ENCODE measurements at regions not wholly inside any gene's neighbourhood (a gene's known extent, or its start where the extent isn't known, plus 50 kb on each side); places are given as distances from the start of the nearest gene placed in this dataset.

- DNase-seq (ENCODE audit: low spot score), result no peak
Observed at GRCh38 chr9:107872457-107873192, 383.1 kb upstream of the KLF4 start.

DNA sequence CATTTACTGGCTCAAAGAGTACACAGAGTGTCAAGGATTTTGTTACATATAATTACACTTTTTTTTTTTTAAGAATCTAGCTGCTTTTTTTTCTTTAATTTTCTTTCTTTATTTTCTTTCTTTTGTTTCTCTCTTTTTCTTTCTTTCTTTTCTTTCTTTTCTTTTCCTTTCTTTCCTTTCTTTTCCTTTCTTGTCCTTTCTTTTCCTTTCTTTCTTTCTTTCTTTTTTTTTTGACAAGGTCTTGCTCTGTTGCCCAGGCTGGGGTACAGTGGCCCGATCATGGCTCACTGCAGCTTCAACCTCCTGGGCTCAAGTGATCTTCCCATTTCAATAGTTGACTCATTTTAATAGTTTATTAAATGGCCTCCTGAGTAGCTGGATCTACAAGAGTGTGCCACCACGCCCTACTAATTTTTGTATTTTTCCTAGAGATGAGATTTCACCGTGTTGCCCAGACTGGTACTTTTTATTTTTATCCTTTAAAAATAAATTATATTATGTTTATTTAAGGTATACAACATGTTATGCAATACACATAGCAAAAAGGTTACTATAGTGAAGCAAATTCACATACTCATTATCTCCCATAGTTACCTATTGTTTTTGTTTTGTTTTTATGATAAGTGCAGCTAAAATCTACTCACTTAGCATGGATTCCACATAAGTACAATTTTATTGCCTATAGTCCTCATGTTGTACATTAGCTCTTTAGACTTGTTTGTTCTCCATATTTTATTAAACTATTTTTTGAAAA, 381.5 kb upstream of the KLF4 start:
- DNase-seq (ENCODE audit: low spot score), result peak; percentile 5

DNA sequence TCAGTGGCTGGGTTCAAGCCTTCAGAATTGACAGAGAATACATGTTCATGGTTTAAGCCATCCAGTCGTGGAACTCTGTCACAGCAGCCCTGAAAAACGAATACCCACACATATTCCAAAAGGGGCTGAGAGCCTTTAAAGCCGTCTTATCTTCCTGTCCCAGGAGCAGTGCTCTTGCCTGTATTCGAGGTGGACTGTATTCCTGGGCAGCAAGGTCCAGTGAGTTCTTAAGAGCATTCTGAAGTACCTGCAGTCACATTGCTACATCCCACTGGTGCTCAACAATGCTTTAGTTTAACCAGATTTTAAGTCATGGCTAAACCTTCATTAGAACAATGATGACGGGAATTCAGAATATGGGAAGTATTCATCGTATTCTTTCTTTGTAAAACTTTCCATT, 380.7 kb upstream of the KLF4 start:
- no peak for DNase-seq (ENCODE audit: low spot score)

GRCh38 chr9:107869111-107869510, 379.5 kb upstream of the KLF4 start:
- DNase-seq (ENCODE audit: low spot score), result no peak

DNA sequence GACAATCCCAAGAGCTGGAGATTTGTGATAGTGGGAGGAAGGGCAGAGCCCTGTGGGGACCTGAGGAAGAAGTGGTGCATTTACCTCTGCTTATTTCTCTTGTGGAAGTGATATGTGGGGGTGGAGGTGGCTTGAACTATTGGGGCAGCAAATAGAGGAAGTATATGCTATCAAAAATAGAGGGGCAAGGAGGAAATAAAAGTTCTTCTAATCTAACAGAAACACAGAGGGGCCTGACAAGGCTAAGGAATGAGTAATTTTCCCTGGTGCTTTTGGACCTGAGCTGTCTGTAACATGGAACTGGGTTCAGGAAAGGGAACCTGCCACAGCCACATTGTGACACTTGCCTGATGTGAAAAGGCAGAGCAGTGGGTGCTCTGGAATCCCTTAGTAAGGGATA, 378.6 kb upstream of the KLF4 start:
- no peak for DNase-seq (ENCODE audit: low spot score)

- DNase-seq (ENCODE audit: low spot score), result no peak
Observed at GRCh38 chr9:107867738-107868137, 378.2 kb upstream of the KLF4 start.

DNA sequence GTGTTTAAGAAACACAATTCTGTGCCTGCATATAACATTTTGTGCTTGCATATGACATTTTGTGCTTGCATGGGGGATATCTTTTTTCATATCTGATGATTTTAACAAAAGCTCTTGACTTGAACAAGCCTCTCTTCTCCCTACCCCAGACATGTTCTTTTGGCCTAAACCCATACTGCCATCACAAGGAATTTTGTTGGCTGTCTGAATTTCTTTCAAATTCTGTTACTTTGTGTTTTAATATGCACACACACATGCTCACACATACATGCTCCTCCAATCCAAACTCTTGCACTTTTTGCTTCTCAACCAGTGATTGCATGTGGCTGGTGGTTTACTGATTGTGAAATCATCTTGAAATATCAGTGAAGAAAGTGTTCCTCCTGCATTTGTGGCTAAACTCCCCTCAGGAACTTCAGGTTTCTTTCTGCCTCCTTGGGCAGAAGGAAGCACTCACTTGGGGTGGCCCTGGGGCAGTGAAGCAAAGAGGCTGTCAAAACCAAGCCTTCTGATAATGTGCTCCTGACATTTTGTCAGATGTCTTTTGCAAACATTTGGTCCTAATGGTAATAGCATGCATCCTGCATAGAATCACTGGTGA, 377.2 kb upstream of the KLF4 start:
- DNase-seq (ENCODE audit: low spot score), result no peak

GRCh38 chr9:107863396-107863795, 373.8 kb upstream of the KLF4 start:
- DNase-seq (ENCODE audit: low spot score), result no peak

DNA sequence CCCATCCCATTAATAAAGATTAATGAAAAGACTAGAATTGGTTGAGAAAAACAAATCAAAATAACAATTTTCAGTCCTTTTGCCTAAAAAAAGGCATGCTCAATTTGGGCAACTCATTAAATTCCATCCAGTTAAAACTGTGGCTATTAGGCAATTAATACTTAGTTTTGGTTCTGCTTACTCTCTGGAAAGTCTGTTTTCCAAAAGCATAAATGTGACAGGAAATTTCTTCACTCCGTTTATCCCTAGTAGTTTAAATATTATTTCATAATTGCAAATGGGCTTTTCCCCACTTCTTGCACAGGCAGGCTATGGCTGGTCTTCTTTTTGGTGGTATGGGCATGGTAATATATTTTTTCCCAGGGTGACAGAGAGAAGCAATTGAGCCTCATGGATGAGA, 373.3 kb upstream of the KLF4 start:
- DNase-seq (ENCODE audit: low spot score), result no peak

GRCh38 chr9:107862323-107862722, 372.8 kb upstream of the KLF4 start:
- no peak for DNase-seq (ENCODE audit: low spot score)

DNA sequence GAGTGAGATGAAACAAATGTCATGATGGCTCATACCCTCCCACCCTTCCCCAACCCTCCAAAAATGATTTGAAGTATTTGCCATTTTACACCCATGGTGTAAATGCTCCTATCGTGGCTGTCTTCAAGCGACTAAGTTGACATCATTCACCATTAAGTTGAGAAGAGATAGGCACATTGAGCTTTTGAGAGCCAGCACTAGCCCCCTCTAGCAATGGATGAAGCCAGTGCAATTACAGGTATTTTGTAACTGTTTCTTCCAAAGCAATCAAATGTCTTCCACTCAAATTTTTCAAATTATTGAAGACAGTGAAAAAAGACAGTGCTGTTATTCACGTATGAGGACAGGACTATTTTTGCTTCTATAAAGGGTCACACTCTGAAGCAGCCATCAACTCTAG, 371.5 kb upstream of the KLF4 start:
- no peak for DNase-seq (ENCODE audit: low spot score)

DNA sequence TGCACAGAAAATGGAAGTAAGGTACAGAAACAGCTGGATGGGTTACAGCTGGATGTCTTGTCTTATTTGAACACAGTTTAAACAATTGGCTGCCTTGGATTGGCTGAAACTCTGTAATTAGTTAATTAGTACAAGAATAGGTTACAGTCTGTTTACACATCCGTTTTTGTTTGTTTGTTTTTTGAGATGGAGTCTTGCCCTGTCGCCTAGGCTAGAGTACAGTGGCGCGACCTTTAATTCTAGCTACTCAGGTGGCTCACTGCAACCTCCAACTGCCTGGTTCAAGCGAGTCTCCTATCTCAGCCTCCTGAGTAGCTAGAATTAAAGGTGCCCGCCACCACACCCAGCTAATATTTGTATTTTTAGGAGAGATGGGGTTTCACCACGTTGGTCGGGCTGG, 368.7 kb upstream of the KLF4 start:
- DNase-seq (ENCODE audit: low spot score), result no peak

- no peak for DNase-seq (ENCODE audit: low spot score)
Observed at GRCh38 chr9:107856633-107857032, 367.1 kb upstream of the KLF4 start.

GRCh38 chr9:107855164-107855563, 365.6 kb upstream of the KLF4 start:
- DNase-seq (ENCODE audit: low spot score), result no peak

DNA sequence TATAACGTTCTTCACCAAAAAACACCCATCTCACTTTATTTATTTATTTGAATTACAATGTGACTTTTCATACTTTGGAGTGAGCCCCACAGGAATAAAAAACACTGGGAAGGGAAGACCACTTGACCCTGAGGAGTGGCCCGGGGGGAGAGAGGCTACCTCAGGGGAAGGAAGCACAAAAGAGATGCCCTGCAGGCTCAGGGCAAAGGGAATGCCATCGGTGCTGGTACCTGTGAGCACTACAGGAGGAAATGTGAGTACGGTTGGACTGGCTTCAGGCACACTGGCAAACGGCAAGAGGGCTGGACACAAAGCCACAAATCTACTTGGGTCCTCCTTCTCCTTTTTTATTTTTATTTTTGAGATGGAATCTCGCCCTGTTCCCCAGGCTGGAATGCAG, 363.9 kb upstream of the KLF4 start:
- DNase-seq (ENCODE audit: low spot score), result no peak

DNA sequence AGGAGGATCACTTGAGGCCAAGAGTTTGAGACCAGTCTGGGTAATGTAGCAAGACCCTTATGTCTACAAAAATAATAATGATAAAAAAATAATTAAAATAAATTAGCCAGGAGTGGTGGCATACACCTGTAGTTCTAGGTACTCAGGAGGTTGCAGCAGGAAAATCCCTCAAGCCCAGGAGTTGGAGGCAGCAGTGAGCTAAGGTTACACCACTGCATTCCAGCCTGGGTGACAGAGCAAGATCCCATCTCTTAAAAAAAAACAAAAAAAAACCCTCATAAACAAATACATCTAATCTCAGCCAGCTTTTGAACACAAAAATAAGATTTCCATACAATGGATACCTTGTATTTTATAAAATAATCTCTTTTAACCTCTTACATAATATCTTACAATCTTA, 363.3 kb upstream of the KLF4 start:
- no peak for DNase-seq (ENCODE audit: low spot score)

GRCh38 chr9:107850653-107851052, 361.1 kb upstream of the KLF4 start:
- no peak for DNase-seq (ENCODE audit: low spot score)

DNA sequence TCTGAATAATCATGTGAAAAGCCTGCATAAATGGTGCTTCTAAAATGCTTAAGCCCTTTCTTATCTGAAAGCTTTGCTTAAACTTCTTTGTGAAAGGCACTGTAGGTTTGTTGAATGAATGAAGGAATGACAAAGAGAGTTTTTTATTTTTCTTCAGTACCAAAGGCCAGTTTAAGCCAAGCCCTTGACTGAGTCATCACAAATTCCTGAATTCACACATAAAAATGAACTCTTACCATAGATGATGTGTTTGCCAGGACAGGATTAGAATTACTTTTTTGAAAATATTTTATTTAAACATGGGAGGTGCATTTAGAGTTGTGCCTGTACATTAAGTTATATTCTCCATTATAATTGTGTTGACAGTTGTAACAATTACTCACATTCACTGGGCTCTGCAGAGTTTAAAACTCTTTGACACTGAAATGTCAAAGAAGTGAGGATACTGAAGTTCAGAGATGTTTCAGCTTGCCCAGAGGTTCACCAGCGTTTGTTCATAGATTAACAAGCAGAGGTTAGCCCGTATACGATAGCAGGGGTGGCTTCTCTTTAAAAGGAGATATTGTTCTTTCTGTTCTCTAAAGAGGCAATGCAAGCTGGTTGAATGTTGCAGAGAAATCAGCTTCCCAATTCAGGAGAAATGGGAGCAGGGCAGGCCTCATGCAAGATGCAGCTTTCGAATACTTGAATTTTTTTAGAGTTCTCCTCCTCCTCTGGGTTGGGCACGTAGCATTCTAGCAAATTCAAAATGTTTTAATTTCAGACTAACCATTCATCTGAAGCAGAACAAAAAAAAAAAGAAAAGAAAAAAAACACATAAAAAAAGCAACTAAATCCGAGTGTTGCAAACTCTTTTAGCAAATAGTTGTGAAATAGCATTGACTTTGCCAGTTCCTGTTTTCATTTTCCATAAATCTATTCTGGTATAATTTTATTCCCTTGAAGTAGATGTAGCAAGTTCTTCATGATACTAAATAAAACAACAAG, 358.7 kb upstream of the KLF4 start:
- DNase-seq (ENCODE audit: low spot score), result peak; percentile 17

DNA sequence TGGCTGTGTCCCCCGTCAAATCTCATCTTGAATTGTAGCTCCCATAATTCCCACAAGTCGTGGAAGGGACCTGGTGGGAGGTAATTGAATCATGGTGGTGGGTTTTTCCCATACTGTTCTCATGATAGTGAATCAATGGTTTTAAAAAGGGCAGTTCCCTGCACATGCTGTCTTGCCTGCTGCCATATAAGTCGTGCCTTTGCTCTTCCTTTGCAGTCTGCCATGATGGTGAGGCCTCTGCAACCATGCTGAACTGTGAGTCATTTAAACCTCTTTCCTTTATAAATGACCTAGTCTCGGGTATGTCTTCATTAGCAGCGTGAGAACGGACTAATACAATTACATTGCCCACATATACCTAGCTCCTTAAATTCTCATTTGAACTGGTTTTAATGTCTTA, 353.0 kb upstream of the KLF4 start:
- DNase-seq (ENCODE audit: low spot score), result no peak

- DNase-seq (ENCODE audit: low spot score), result no peak
Observed at GRCh38 chr9:107841076-107841475, 351.5 kb upstream of the KLF4 start.

DNA sequence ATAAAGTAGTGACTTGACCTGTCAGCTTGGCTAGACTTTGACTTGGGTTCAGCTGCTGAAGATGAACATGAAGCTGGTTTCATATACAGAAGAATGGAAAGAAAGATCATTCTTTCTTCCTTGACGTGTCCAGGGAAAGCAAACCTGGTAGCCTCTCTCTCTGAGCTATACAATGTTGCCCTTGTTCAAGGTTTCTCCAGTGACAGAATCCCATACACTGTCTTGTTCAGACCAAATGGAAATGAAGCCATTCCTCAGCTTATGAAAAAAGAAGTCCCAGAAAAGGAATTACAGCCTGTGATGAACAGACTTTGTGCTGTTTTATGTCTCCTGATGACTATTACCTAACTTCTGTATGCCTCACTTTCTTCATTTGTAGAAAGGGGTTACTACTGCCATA, 349.8 kb upstream of the KLF4 start:
- DNase-seq (ENCODE audit: low spot score), result no peak

GRCh38 chr9:107838766-107839165, 349.2 kb upstream of the KLF4 start:
- no peak for DNase-seq (ENCODE audit: low spot score)
